ENCODE measurements at regions not wholly inside any gene's neighbourhood (a gene's known extent, or its start where the extent isn't known, plus 50 kb on each side); places are given as distances from the start of the nearest gene placed in this dataset.
"Not testable (repeated sequence)": the region's sequence is repeated elsewhere in the genome, so short reads cannot be mapped to it uniquely, and the experiment has no call there.

GRCh38 chr7:109647263-109647662 lies 1077.6 kb downstream of the DNAJB9 start:
- TF ChIP-seq EZH2phosphoT487 (IDR thresholded peaks at IDR 0.05; ENCODE audit: insufficient read depth, low read depth); EZH2 (IDR thresholded peaks at IDR 0.05; ENCODE audit: insufficient read depth, poor library complexity, severe bottlenecking): not testable (repeated sequence)
